NCI-H128 (cell line): ENCODE measurements at regions not wholly inside any gene's neighbourhood (a gene's known extent, or its start where the extent isn't known, plus 50 kb on each side); places are given as distances from the start of the nearest gene placed in this dataset.
A peak's percentile ranks its signal among the peaks of the same experiment; 100 is the strongest.

Source experiments
- DNase-seq: peaks from one replicate; lab custom pipeline; 2025; ENCODE audit not compliant: unreplicated experiment; lab: John Stamatoyannopoulos, UW

- no peak for DNase-seq
Observed at GRCh38 chr1:83103341-83103740, 895.6 kb downstream of the TTLL7 start.

DNA sequence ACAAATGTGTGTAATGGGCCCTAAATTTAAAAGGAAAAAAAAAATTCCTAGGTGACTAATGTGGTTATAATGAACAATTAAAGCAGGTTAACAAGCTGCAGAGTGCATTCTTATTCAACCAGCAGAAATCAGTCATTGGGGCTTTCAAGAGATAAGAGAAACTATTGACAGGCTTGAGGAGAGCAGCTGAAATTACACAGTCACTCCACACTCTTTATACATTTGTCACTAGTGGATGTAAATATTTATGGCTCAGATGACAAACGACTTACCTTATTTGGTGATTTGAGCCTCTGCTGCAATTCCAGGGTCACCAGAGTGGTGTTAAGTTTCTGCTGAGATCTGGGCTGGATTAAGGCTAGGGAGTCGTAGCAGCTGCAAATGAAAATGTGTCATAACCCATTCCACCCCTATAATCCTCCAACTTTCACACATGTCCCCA lies 896.3 kb downstream of the TTLL7 start:
- DNase-seq = peak; percentile 61

- no peak for DNase-seq
Observed at GRCh38 chr1:83101406-83101805, 897.5 kb downstream of the TTLL7 start.

DNA sequence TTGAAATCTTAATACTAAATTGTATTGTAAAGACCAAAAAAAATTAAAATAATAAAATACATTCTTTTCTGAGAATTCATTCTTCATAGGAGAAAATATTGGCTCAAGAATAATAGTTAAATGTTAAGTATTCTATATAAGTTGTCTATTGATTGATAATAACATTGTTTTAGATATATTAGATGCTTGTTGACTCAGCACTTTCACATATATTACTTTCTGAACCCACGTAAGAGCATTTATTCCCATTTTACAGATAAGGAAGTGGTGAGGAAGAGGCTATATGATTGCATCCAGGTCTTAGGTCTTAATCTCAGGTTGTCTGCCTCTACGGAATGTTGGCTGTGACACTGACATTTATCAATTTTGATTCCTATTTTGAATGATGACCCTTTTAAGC lies 898.8 kb downstream of the TTLL7 start:
- DNase-seq = no peak

- DNase-seq = no peak
Observed at GRCh38 chr1:83098791-83099190, 900.1 kb downstream of the TTLL7 start.

GRCh38 chr1:83098131-83098530 lies 900.8 kb downstream of the TTLL7 start:
- no peak for DNase-seq

DNA sequence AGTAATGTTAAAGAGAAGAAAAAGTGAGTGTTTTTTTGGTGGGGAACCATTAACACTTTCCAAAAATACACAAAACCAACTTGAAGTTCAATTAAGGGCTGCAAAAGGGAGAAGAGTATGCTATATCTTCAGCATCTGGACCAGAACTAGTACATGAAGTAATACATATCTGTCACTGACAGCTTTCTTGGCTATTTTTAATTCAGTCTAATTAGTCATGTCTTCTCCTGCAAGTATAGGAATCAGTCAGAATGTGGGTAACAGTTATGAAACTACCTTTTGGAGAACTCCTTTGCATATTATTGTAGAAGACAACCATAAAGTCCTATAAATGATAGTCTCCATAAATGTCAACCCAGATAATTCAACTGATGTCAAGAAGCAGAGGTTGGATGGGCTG lies 901.2 kb downstream of the TTLL7 start:
- no peak for DNase-seq

- DNase-seq = no peak
Observed at GRCh38 chr1:83095570-83095969, 903.4 kb downstream of the TTLL7 start.

DNA sequence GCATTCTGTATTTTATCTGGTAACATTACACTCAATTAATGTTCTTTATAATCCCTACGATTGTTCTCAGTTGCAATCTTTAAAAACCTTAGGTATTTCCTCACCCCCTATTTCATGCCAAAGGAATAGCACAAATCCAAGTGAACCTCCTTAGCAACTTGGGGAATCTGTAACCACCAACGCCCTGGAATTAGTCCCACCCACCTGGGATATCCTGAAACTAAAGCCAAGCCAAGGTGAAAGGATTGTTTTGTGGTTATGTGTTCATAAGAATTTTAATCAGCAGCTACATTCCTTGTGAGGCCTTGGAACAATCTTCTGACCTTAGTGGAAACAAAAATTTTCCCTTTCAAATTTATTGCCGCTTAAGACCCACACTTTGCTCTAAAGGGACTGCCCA lies 908.7 kb downstream of the TTLL7 start:
- no peak for DNase-seq

- no peak for DNase-seq
Observed at GRCh38 chr1:83087851-83088250, 911.1 kb downstream of the TTLL7 start.

- no peak for DNase-seq
Observed at GRCh38 chr1:83086986-83087512, 911.9 kb downstream of the TTLL7 start.

- DNase-seq = no peak
Observed at GRCh38 chr1:83086346-83086745, 912.6 kb downstream of the TTLL7 start.

DNA sequence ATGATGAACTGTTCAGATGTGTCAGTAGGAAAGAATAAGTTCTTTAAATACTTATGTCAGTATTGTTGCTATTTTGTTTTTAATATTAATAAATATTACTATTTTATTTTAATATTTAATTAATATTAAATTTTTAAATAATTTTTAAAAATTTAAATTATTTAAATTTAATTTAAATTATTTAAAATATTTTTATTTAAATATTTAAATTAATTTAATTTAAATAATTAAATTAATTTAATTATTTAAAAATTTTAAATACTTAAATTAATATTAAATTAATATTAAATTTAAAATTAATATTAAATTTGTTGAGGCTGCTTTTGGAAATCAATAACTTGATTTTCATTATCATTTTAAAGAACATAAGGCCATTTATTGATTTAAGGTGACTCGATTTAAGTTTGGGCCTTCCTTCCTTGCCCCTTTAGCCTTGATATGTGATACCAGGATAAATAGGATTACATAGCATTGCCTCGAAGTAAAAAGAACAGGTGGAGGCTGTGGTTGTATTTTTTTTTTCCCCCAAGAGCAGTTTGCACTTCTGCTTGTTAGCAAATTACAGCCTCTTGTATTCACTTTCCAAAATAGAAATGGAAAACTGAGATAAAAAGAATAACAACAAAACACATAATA lies 915.2 kb downstream of the TTLL7 start:
- no peak for DNase-seq

GRCh38 chr1:83077411-83077810 lies 921.5 kb downstream of the TTLL7 start:
- no peak for DNase-seq

GRCh38 chr1:83075107-83075506 lies 923.8 kb downstream of the TTLL7 start:
- no peak for DNase-seq

GRCh38 chr1:83067954-83068353 lies 931.0 kb downstream of the TTLL7 start:
- no peak for DNase-seq

DNA sequence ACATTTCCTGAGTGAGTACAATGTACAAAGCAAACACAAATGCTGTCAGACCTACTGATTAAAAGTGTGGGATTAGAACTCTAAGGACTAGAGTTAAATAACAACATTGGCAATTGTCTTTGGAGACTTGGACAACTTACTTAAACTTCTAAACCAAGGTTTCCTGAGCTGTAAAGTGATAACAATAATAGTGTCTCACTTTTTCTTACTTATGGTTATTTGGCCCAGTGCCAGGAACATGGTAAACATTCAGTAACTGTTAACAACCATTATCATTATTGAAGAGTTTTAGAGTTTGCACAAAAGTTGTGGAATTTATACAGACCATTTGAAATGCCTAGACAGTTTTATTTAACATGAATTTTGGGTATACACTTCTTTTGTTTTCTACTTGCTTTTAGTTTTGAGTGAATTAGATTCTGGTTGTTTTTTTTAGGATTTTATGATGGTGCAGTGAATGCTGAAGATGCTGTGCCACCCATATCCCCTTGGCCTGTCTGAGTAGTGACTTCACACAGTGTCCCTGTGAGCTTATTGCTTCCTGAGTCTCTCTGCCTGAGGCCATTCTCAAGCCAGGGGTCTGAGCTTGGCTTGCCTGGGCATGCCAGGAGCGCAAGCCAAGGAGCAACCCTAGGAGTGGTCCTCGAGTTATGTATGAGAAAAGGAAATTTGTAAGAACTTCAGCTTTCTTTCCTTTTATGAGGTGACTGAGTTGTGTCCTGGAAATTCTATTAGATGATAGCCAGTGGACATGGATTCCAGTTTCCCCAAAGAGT lies 932.8 kb downstream of the TTLL7 start:
- DNase-seq = no peak

DNA sequence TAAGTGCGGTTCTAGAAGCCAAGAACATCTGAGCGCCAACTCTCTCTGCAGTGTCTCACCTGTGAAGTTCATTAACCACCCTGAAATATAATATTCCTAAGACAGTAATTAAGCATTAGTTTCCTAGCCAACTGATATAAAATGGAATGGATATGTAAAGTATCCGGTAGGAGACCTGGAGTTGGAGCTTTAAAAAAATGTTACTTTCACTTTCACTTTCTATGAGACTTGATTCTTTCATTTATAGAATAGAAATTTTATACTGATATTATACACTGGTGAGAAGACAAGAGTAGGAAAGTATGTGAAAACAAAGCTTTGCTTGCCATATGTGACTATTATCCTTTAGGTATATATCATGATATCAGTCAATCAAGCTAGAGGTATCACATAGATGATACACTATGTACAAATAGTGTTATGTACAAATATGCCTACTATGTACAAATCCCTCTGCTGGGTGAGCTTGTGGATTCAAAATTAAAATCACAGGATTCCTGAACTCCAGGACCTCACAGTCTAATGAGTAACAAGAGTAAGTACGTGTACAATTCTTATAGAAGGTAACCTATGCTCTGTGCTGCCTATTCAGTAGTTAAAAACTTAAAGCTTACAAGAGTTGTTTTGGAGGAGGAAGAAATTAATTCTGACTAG lies 934.2 kb downstream of the TTLL7 start:
- no peak for DNase-seq

GRCh38 chr1:83060651-83061390 lies 938.1 kb downstream of the TTLL7 start:
- no peak for DNase-seq

DNA sequence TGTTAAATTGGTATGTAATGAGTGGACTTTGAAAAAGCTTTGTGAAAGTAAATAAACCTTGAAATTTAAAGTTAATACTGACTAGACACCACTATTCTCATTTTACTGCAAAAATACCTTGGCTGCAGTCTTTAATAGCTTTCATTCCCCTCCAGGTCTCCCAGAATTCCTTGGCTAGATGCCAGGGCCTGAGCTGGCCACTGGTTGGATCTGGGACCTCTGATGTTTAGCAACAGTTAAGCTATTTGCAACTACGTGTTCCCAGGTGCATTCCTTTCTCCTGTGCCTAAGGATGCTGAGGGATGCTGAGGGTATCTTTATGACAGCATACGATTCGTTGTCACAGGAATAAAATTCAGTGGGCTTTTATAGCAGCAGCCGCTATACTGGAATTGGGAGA lies 938.7 kb downstream of the TTLL7 start:
- no peak for DNase-seq

GRCh38 chr1:83058327-83058726 lies 940.6 kb downstream of the TTLL7 start:
- DNase-seq = no peak
